SIG-M5 (cell line): ENCODE measurements at regions not wholly inside any gene's neighbourhood (a gene's known extent, or its start where the extent isn't known, plus 50 kb on each side); places are given as distances from the start of the nearest gene placed in this dataset.
"Not testable (repeated sequence)": the region's sequence is repeated elsewhere in the genome, so short reads cannot be mapped to it uniquely, and the experiment has no call there.

ENCODE experiments used
- DNase-seq: peaks from one replicate; lab custom pipeline; 2025; lab: John Stamatoyannopoulos, UW

DNA sequence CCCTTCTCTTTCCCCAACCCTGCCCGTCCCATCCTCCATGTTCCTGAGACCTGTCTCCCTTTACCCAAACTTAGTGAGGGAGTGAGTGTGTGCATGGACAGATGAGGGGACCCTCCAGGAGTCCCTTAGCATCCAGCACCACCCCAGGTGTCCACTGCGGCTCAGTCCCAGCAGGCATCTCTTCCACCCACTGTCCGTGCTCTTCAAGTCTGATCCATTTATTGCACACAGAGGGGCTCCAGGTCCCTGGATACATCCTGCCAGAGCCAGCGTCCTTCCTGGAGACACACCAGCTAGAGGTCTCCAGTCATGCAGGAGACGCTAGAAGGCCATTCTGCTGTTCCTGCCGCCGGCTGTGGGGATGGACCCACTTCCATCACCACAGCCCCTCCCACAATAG, 239.2 kb downstream of the ADGRD1 start:
- no peak for DNase-seq

DNA sequence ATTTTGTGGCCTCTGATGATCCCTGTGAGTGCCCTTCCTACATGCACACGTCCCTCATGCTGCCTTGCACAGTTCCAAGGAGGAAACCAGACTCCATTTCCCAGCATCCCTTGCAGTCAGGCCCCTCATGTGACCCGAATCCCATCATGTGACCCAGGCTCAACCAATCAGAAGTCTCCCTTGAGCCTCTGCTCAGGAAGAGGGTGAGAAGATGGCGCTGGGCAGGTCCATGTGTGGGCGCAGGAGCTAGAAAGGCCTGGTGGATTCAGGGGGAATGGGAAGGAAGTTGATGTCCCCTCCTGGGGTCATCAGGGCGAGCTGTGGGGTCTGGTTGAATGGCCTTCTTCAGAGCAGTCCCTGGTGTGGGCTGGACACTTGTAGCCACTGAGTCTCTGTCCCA, 240.5 kb downstream of the ADGRD1 start:
- DNase-seq = no peak

DNA sequence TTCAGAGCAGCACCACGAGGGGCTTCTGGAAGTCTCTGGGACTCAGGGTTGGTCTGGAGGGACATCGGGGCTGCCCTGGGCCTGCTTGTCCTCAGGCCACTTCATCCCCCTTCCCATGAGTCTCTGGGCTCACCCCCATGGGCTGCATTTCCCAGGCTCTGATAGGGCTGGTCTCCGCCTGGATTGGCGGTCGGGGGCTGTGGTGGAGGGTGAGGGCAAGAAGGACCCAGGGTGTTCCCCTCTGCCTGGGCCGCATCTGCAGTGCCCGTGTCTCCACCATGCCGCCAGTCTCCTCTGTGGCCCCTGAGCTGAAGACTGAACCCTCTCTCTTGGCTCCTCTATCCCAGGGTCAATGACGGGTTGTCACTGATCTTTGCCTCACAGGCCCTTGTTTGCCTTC, 242.1 kb downstream of the ADGRD1 start:
- DNase-seq = no peak

- DNase-seq = no peak
Observed at GRCh38 chr12:131196220-131196619, 242.5 kb downstream of the ADGRD1 start.

DNA sequence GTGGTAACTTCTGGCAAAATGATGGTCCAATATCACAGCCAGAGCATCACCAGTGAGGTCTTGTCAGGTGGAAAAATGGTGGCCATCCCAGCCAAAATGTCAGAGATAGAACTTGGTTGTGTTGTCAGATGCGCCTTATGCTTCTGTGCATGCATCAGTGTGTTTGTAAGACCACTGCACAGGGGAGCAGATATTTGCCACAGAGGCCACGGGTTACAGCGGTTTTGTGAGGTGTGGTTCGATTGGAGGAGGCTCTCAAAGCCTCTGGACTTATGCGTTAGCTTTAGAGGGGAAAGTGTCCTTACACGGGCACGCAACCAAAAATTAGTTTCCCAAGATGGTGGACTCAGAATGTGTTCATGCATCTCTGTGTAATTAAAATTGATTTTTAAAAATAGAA, 243.8 kb downstream of the ADGRD1 start:
- no peak for DNase-seq

- no peak for DNase-seq
Observed at GRCh38 chr12:131199221-131199620, 245.5 kb downstream of the ADGRD1 start.

GRCh38 chr12:131201912-131202311, 248.2 kb downstream of the ADGRD1 start:
- DNase-seq = not testable (repeated sequence)

- no peak for DNase-seq
Observed at GRCh38 chr12:131202592-131203378, 249.1 kb downstream of the ADGRD1 start.

DNA sequence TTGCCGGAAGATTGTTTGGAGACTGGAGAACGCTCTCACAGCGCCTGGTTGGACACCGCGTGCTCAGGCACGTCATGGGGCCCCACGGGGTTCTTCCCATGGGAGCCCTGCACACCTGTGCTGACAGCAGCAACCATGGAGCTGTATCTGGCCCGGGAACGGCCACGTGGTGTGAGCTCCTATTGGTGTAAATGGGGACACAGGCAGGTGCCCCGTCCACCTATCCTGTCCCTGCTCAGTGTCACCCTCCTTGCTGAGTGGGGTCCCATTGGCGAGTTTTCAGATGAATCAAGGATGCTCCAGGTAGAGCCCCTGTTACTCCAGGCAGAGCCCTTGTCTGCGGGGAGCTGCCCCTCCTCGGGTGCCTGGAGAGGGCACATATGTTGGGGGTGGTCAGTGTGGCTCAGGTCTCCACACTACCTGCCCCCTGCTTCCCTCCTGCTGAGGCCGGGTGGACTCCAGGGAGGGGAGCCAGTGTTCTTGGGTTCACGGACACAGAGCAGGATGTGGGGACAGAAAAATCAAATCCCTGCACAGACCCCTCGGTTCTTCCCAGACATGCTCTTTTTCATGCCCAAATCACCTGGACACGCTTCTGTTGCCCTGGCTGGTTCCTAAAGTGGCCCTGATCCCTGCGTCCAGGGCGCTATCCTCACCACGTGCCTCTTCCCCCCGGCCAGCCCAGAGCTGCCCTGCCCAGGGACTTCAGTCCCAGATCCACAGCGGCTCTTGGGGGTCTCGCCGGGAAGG, 250.1 kb downstream of the ADGRD1 start:
- no peak for DNase-seq

DNA sequence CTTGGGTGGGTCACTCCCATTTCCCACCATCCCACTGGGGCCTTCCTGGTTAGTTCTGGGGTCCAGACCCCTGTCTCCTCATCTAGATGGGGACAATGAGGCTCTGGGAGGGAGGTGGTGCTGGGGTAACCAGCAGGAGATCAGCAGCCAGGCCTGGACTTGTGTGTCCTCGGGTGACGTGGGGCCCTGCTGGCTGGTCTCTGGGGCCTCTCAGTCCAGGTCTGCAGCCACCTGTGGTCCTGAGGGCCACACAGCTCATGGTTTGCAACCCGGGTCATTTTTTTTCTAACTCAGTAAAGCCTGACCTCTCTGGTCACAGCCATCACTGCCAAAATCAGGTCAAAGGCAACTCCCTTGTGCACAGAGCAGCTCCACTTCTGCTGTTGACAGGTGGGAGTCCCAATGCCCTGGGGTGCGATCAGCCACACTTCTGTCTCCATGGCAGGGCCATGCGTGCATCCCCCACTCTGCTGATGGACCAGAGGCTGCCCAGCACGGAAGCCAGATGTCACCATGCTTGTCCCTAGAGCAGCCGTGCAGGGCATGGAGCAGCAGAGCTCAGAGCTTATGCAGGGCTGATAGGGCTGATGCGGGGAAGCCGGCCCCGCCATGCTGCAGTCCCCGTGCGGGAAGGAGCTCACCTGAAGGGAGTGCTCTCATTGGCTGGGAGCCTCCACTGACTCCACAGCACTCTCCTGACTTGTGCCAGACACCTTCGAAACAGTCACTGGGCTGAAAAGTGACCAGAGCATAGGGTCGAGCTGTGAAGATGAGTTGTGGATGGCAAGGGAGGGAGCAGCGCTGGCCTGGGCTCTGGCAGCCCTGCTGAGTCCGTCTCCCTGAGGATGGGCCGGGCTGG, 250.9 kb downstream of the ADGRD1 start:
- DNase-seq = no peak

GRCh38 chr12:131205275-131205933, 251.7 kb downstream of the ADGRD1 start:
- not testable (repeated sequence) for DNase-seq

DNA sequence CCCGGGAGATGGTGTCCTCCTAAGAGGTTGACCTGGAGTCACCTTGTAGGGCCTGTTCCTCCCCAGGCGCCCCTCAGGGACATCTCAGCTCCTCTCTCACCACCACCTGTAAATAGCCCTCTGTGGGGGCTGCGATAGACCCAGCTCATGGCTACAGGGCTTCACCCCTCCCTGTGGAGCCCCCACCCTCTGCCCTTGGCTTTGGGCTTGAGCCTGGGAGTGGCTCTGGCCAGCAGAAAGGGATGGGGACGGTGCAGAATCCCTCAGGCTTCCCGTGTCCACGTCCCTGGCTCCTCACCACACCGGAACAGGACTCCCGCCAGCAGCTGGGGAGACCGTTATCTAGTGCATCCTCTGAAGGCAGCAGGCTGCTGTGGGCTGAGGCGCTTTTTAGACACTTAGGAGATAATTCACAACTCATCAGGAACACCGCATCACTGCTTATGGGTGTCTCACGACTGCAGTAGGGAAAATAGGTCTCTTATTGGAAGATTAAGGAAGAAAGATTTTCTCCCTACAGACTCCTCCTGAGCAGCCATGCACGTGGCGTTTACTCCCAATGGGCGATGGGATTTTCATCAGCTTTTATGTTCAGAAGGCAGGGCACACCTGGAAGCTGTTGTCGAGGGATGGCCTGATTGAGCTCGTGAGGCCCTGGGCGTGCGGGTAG, 253.1 kb downstream of the ADGRD1 start:
- not testable (repeated sequence) for DNase-seq

- DNase-seq = not testable (repeated sequence)
Observed at GRCh38 chr12:131207300-131207660, 253.6 kb downstream of the ADGRD1 start.

DNA sequence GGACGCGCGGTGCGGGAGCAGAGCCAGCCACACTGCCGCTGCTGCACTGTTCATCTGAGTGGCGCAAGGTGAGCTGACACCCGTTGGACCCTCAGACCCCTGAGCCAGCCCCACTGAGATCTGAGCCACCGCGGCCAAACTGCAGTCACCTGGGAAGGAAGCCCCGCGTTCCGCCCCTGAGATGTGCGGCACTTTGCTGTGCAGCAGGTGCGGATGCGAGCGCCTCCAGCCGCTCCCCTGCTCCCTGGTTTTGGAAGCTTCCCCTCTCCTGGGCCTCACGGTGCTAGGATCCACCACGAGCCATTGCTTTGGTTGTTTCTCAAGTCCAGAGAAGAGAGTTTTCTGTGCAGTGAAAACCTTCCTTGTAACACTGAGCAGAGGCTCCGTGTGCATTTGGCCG, 254.1 kb downstream of the ADGRD1 start:
- DNase-seq = not testable (repeated sequence)

GRCh38 chr12:131208425-131208824, 254.7 kb downstream of the ADGRD1 start:
- DNase-seq = no peak

- DNase-seq = no peak
Observed at GRCh38 chr12:131209082-131210070, 255.7 kb downstream of the ADGRD1 start.

DNA sequence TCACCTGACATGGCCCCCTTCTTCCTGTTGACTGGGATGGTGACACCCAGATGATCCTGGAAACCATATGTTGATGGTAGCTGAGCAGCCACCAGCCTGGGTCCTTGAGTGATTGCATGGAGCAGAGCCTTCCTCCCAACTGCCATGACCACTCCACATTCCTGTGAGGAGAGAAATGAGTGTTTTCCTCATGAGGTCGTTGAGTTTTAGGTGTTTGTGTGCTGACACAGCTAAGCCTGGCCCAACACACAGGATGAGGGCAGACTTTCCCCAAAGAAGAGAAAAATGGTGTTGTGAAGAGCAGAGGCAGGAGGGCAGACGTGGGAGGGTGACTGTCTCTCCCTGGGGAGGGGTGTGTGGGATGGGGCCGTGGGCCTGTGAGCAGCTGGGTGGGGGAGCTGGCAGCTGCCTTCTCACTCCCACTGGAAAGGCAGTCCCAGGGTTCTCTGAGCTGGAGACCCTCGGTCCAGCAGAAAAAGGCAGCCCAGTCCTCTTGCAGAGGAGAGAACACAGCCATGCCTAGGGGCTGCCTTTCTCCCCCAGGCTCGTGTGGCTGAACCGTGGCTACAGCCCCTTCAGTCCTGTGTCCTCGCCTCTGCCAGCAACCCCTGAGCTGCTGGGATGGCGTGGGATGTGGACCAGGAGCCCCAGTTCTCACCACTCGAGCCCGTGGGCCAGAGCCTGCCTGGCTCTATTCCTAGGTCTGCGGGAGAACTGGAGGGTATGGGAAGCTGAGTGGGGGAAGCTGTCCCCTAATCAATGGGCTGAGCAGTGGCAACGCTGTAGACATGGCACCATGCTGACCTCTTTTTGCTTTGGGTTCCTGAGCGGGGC, 257.0 kb downstream of the ADGRD1 start:
- no peak for DNase-seq

DNA sequence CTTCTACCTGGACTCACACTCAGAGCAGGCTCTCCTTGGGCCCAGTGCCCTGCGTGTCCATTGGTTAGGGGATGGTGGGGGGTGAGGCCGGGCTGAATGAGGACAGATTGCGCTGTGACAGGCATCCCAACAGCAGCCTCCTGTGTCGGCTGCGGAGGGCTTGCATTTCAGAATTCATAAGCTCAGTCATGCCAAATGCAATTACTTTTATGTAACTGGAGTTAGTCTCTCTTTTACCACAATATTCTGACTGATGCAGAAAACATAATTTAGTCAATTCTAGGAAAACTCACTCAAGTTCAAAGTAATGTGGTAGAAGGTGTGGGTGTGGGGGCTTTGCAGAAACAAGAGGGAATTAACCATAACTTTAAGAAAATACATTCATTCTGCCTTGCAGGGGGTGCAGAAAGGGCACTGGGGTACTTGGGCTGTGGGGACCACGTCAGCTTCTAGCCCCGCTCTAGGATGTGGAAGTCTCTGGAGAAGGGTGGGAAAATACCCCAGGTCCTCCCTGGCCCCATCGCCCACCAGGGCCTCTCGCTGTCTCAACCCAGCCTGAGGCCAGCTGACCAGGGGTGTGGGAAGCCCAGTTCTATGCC, 257.7 kb downstream of the ADGRD1 start:
- DNase-seq = no peak

GRCh38 chr12:131213896-131214442, 260.3 kb downstream of the ADGRD1 start:
- no peak for DNase-seq
